BJ (cell line): ENCODE measurements at regions not wholly inside any gene's neighbourhood (a gene's known extent, or its start where the extent isn't known, plus 50 kb on each side); places are given as distances from the start of the nearest gene placed in this dataset.
A peak's percentile ranks its signal among the peaks of the same experiment; 100 is the strongest.

Experiments used
- CTCF ChIA-PET: fragments of 350-600 bp; formaldehyde crosslinking; extraction: SDS; loops from one replicate; lab custom pipeline; 2021; ENCODE audit warnings: antibody characterized with exemption, inconsistent platforms; lab: Yijun Ruan, JAX
- POLR2A ChIA-PET: fragments of 300-600 bp; sonication (Branson Sonifier 250); formaldehyde crosslinking; extraction: SDS; loops from one replicate; lab custom pipeline; 2021; ENCODE audit warnings: antibody characterized with exemption; lab: Charles Lee
- DNase-seq: peaks from one replicate; pipeline ENCODE4 v3.0.0-alpha.2; 2011; ENCODE audit warnings: low read depth
- H3K27me3 ChIP-seq: 2 replicates; pipeline ENCODE4 v1.6.0; 2011; ENCODE audit warnings: low read length; ENCODE audit not compliant: control insufficient read depth, insufficient read depth
- H3K36me3 ChIP-seq: 2 replicates; pipeline ENCODE4 v1.5.1; 2011; ENCODE audit warnings: low read length; ENCODE audit not compliant: control insufficient read depth, insufficient read depth
- H3K4me3 ChIP-seq: 2 replicates; pipeline ENCODE4 v1.5.1; 2011; ENCODE audit warnings: low read depth, mild to moderate bottlenecking, control low read depth, low read length
- CTCF ChIP-seq: IDR thresholded peaks from 2 replicates; pipeline ENCODE4 v1.5.1; 2011; ENCODE audit warnings: low read depth, mild to moderate bottlenecking, control low read depth, inconsistent platforms, low read length, moderate library complexity; ENCODE audit not compliant: insufficient read depth

- ChIA-PET CTCF (no interaction called here), POLR2A (no interaction called here)
- Histone ChIP-seq H3K36me3 (no peaks in the 10 kb centered on the region), H3K27me3 (no peaks in the 10 kb centered on the region), H3K4me3 (no peak overlapping the region)
- no peak for TF ChIP-seq CTCF
- DNase-seq, result no peak
Observed at GRCh38 chrX:1918780-1919179, 303.9 kb downstream of the ASMT start.

- no peak overlapping the region for H3K4me3 ChIP-seq
Observed at GRCh38 chrX:1925053-1925481, 310.2 kb downstream of the ASMT start.

GRCh38 chrX:1928805-1929204 is 313.9 kb downstream of the ASMT start:
- DNase-seq, result no peak
- H3K4me3 ChIP-seq, result no peak overlapping the region
- CTCF ChIA-PET, result no interaction called here
- H3K36me3 ChIP-seq, result no peaks in the 10 kb centered on the region
- TF ChIP-seq CTCF, result no peak
- POLR2A ChIA-PET, result no interaction called here
- H3K27me3 ChIP-seq, result no peaks in the 10 kb centered on the region

More at GRCh38 chrX:1925053-1925481, 310.2 kb downstream of the ASMT start:
- Histone ChIP-seq H3K27me3 (no peaks in the 10 kb centered on the region), H3K36me3 (no peaks in the 10 kb centered on the region)
- no peak for TF ChIP-seq CTCF
- no peak for DNase-seq
- ChIA-PET CTCF (no interaction called here), POLR2A (no interaction called here)

- DNase-seq, result peak; percentile 70
- Histone ChIP-seq H3K27me3 (no peaks in the 10 kb centered on the region), H3K4me3 (no peak overlapping the region), H3K36me3 (no peaks in the 10 kb centered on the region)
- ChIA-PET POLR2A (no interaction called here), CTCF (no interaction called here)
- TF ChIP-seq CTCF, result no peak
Observed at GRCh38 chrX:1932231-1932630, 317.4 kb downstream of the ASMT start.

GRCh38 chrX:1933964-1934363 is 319.1 kb downstream of the ASMT start:
- Histone ChIP-seq H3K27me3 (no peaks in the 10 kb centered on the region), H3K4me3 (no peak overlapping the region), H3K36me3 (no peaks in the 10 kb centered on the region)
- no peak for TF ChIP-seq CTCF
- CTCF ChIA-PET, result no interaction called here
- POLR2A ChIA-PET, result no interaction called here
- no peak for DNase-seq
